ENCODE measurements at regions not wholly inside any gene's neighbourhood (a gene's known extent, or its start where the extent isn't known, plus 50 kb on each side); places are given as distances from the start of the nearest gene placed in this dataset.

GRCh38 chr13:68145852-68146251 is 915.7 kb upstream of the PCDH9 start:
- no peaks in the 10 kb centered on the region for H3K4me1 Mint-ChIP-seq (ENCODE audit: low read depth)
- peaks cover 2% of the 10 kb centered on the region for H3K9me3 Mint-ChIP-seq (ENCODE audit: low read depth)
- no peak overlapping the region for H3K27ac Mint-ChIP-seq (ENCODE audit: unreplicated experiment)
- H3K4me3 Mint-ChIP-seq (ENCODE audit: unreplicated experiment) = no peak overlapping the region
- no peak for DNase-seq (ENCODE audit: low spot score)
- no peaks in the 10 kb centered on the region for H3K36me3 Mint-ChIP-seq (ENCODE audit: low read depth)
- H3K27me3 Mint-ChIP-seq (ENCODE audit: low read depth) = no peaks in the 10 kb centered on the region
- TF ChIP-seq, protein P1, sequence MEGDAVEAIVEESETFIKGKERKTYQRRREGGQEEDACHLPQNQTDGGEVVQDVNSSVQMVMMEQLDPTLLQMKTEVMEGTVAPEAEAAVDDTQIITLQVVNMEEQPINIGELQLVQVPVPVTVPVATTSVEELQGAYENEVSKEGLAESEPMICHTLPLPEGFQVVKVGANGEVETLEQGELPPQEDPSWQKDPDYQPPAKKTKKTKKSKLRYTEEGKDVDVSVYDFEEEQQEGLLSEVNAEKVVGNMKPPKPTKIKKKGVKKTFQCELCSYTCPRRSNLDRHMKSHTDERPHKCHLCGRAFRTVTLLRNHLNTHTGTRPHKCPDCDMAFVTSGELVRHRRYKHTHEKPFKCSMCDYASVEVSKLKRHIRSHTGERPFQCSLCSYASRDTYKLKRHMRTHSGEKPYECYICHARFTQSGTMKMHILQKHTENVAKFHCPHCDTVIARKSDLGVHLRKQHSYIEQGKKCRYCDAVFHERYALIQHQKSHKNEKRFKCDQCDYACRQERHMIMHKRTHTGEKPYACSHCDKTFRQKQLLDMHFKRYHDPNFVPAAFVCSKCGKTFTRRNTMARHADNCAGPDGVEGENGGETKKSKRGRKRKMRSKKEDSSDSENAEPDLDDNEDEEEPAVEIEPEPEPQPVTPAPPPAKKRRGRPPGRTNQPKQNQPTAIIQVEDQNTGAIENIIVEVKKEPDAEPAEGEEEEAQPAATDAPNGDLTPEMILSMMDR (IDR thresholded peaks at IDR 0.05) = no peak

GRCh38 chr13:68128297-68128915 is 898.3 kb upstream of the PCDH9 start:
- TF ChIP-seq, protein P1 (IDR thresholded peaks at IDR 0.05) = no peak
- Mint-ChIP-seq H3K27ac (ENCODE audit: unreplicated experiment) (no peak overlapping the region), H3K9me3 (ENCODE audit: low read depth) (no peaks in the 10 kb centered on the region), H3K36me3 (ENCODE audit: low read depth) (no peaks in the 10 kb centered on the region), H3K4me3 (ENCODE audit: unreplicated experiment) (no peak overlapping the region), H3K27me3 (ENCODE audit: low read depth) (no peaks in the 10 kb centered on the region), H3K4me1 (ENCODE audit: low read depth) (no peaks in the 10 kb centered on the region)
- DNase-seq (ENCODE audit: low spot score) = no peak

DNA sequence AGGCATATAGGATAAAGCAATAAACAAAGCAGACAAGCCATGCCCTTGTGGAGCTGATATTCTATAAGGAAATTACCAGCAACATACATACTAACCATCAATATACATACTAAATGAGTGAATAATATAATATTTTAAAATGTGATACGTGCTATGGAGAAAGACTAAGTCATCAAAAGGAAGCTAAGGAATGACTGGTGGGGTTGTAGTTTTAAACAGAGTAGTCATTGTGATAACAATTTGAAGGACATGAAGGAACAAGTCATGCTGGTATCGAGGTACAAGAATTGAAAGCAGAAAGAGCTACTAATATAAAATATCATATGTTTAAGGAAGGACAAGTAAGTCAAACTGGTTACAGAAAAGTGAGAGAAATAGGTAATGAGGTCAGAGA is 894.9 kb upstream of the PCDH9 start:
- TF ChIP-seq, protein P1 (IDR thresholded peaks at IDR 0.05) = no peak
- H3K36me3 Mint-ChIP-seq (ENCODE audit: low read depth) = no peaks in the 10 kb centered on the region
- H3K27ac Mint-ChIP-seq (ENCODE audit: unreplicated experiment) = no peak overlapping the region
- H3K9me3 Mint-ChIP-seq (ENCODE audit: low read depth) = no peaks in the 10 kb centered on the region
- H3K4me1 Mint-ChIP-seq (ENCODE audit: low read depth) = no peaks in the 10 kb centered on the region
- no peak for DNase-seq (ENCODE audit: low spot score)
- no peaks in the 10 kb centered on the region for H3K27me3 Mint-ChIP-seq (ENCODE audit: low read depth)
- no peak overlapping the region for H3K4me3 Mint-ChIP-seq (ENCODE audit: unreplicated experiment)

- no peaks in the 10 kb centered on the region for H3K36me3 Mint-ChIP-seq (ENCODE audit: low read depth)
- DNase-seq (ENCODE audit: low spot score) = no peak
- no peak overlapping the region for H3K4me3 Mint-ChIP-seq (ENCODE audit: unreplicated experiment)
- no peaks in the 10 kb centered on the region for H3K9me3 Mint-ChIP-seq (ENCODE audit: low read depth)
- TF ChIP-seq, protein P1 (IDR thresholded peaks at IDR 0.05) = no peak
- no peaks in the 10 kb centered on the region for H3K4me1 Mint-ChIP-seq (ENCODE audit: low read depth)
- no peaks in the 10 kb centered on the region for H3K27me3 Mint-ChIP-seq (ENCODE audit: low read depth)
- H3K27ac Mint-ChIP-seq (ENCODE audit: unreplicated experiment) = no peak overlapping the region
Observed at GRCh38 chr13:68124437-68125086, 894.4 kb upstream of the PCDH9 start.

DNA sequence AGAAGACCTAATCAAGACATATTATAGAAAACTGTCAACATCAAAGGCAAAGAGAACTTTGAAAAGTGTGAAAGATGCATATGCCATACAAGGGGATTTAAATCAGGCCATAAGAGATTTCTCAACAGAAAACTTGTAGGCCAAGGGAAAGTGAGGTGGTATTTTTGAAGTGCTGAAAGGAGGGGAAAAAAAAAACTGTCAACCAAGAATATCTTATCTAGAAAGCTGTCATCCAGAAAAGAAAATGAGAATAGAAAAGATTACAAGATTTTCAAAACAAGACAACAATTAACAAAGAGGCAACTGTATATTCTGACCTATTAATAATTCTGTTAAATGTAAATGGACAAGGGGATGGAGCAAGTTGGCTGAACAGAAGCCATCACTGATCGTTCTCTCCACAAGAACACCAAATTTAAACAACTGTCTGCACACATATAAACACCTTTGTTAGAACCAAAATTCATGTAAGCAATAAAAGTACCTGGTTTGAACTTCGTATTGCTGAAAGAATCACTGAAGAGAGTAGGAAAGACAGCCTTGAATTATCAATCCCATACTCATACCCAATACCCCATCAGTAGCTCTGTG is 880.1 kb upstream of the PCDH9 start:
- TF ChIP-seq, protein P1 (IDR thresholded peaks at IDR 0.05) = no peak
- H3K9me3 Mint-ChIP-seq (ENCODE audit: low read depth) = peaks cover 31% of the 10 kb centered on the region
- no peak for DNase-seq (ENCODE audit: low spot score)
- H3K4me3 Mint-ChIP-seq (ENCODE audit: unreplicated experiment) = no peak overlapping the region
- no peak overlapping the region for H3K27ac Mint-ChIP-seq (ENCODE audit: unreplicated experiment)
- H3K27me3 Mint-ChIP-seq (ENCODE audit: low read depth) = no peaks in the 10 kb centered on the region
- no peaks in the 10 kb centered on the region for H3K4me1 Mint-ChIP-seq (ENCODE audit: low read depth)
- peaks cover 6% of the 10 kb centered on the region for H3K36me3 Mint-ChIP-seq (ENCODE audit: low read depth)
